ENCODE measurements at regions not wholly inside any gene's neighbourhood (a gene's known extent, or its start where the extent isn't known, plus 50 kb on each side); places are given as distances from the start of the nearest gene placed in this dataset.

DNA sequence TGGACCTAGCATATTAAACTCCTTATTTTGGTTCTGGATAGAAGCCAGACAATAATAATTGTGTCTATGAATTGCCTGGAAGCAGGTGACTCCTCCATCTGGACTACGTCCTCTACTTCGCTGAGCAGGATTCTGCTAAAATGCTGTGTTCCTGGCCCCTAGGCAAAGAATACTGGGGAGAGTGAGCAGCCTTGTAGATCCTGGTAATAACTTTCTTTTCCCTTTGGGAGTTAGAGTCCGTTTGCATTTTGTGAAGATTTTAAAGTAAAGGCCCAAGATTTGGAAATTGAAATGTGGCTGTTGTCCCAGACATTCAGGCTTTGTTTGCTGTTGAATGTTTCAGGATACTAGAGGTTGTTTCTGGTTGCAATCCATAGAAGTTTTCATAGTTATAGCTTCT lies 511.9 kb upstream of the KLF12 start:
- TF ChIP-seq, protein P1, sequence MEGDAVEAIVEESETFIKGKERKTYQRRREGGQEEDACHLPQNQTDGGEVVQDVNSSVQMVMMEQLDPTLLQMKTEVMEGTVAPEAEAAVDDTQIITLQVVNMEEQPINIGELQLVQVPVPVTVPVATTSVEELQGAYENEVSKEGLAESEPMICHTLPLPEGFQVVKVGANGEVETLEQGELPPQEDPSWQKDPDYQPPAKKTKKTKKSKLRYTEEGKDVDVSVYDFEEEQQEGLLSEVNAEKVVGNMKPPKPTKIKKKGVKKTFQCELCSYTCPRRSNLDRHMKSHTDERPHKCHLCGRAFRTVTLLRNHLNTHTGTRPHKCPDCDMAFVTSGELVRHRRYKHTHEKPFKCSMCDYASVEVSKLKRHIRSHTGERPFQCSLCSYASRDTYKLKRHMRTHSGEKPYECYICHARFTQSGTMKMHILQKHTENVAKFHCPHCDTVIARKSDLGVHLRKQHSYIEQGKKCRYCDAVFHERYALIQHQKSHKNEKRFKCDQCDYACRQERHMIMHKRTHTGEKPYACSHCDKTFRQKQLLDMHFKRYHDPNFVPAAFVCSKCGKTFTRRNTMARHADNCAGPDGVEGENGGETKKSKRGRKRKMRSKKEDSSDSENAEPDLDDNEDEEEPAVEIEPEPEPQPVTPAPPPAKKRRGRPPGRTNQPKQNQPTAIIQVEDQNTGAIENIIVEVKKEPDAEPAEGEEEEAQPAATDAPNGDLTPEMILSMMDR (conservative IDR thresholded peaks at IDR 0.05; ENCODE audit: low read depth, low read length) = no peak
- DNase-seq (ENCODE audit: low read depth) = no peak
- H3K4me3 ChIP-seq (ENCODE audit: low read length) = no peak overlapping the region

DNA sequence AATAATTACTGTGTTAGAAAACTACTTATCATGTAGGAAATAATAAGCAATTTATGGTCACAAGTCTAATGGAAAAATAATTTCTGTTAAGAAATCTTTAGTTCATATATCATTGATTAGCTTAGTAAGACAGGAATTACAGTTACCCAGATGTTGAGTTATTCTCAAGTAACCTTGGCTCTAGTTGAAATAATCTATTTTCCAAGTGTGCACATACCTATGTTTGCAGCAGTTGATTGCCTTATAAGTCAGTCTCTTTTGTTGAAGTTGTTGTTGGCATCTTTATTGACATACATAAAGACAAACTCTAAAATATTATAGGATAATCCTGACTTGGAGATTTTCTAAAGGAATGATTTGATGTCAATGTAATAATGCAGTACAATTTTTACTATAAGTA lies 511.4 kb upstream of the KLF12 start:
- no peak for DNase-seq (ENCODE audit: low read depth)
- H3K4me3 ChIP-seq (ENCODE audit: low read length) = no peak overlapping the region
- TF ChIP-seq, protein P1 (conservative IDR thresholded peaks at IDR 0.05; ENCODE audit: low read depth, low read length) = no peak

DNA sequence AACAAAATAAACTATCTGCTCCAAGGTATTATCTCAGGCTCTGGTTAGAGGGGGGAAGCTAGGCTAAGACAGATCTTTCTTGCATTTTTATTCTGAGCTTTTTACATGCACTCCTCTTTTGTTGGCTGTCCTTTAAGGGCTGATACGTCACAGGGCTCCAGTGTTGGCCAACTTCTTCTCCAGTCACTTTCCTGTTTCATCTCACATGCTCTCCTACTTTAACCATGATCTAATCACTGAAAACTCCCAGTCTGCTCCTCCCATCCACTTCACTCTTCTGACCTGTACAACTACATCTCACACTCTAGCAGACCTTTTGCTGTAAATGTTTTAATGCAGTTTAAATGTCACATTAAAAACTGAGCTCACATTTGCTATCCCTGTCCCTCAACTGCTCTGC lies 510.0 kb upstream of the KLF12 start:
- no peak overlapping the region for H3K4me3 ChIP-seq (ENCODE audit: low read length)
- TF ChIP-seq, protein P1 (conservative IDR thresholded peaks at IDR 0.05; ENCODE audit: low read depth, low read length) = no peak
- DNase-seq (ENCODE audit: low read depth) = no peak

DNA sequence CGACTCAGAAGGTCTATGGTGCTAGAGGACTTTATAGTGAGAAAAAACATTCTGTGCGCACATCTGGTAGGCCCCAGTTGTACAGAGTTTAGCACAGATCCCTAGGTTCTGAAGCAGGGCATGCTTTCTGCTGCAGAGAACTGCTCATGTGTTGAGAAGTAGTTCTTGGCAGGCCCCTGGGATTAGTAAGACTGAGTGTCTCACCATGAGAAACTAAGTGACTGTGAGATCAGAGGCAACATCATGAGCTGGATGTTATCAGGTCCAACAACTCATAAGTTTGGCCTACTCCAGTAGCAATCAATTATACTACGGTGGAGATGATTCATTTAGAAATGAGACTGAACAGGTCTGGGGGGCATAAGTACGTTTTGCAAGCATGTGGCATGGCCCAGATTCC lies 507.4 kb upstream of the KLF12 start:
- H3K4me3 ChIP-seq (ENCODE audit: low read length) = no peak overlapping the region
- TF ChIP-seq, protein P1 (conservative IDR thresholded peaks at IDR 0.05; ENCODE audit: low read depth, low read length) = no peak
- no peak for DNase-seq (ENCODE audit: low read depth)

DNA sequence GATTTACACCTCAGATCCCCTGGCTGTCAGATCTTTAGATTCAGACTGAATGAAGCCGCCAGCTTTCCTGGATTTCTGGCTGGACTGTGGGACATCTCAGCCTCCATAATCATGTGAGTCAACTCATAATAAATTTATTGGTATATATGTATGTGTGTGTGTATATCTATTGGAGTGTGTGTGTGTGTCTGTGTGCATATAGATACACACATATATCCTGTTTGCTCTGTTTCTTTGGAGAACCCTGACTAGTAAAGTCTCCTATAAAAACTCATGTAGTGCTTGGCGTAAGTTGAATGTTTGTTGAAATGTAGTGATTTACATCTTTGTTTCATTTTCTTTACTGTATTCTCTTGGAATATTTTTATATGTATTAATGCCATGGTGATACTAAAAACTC lies 499.5 kb upstream of the KLF12 start:
- TF ChIP-seq, protein P1 (conservative IDR thresholded peaks at IDR 0.05; ENCODE audit: low read depth, low read length) = no peak

DNA sequence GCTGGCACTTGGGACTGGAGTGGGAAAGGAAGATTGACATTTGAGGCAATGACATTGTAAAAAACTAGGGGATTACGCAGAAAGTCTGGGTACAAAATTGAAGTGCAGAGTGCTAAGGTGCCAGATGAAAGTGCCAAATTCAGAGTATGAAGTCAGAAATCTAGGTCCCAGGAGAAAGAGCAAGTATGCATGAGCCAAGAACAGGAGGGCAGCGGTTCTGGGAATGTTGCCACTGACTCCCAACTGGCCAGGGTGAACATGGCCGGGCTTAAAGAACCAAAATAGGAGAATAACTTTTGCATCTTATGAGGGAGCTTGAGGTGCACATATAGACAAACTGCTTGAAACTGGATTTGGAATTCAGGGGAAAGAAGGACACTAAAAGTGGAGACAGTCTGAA lies 495.8 kb upstream of the KLF12 start:
- DNase-seq (ENCODE audit: low read depth) = no peak
- TF ChIP-seq, protein P1 (conservative IDR thresholded peaks at IDR 0.05; ENCODE audit: low read depth, low read length) = no peak
- no peak overlapping the region for H3K4me3 ChIP-seq (ENCODE audit: low read length)

More for the DNA sequence above, 499.5 kb upstream of the KLF12 start:
- H3K4me3 ChIP-seq (ENCODE audit: low read length) = no peak overlapping the region
- DNase-seq (ENCODE audit: low read depth) = no peak

DNA sequence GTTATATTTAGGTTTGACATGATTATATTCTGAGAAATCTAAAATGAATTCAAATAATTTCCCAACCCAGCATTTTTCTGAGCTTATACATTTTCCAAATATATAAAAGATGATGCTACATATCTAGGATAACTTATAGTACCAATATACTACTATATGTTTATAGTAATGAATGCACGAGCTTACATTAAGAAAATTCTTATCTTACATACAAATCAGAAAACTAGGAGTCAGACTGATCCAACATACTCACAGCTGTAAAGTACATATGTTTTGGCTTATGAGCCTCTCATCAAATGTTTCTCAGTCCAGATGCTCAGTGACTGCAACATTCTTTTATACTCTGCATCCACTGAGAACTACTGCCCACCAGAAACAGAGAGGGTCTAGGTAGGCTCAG lies 491.3 kb upstream of the KLF12 start:
- TF ChIP-seq, protein P1 (conservative IDR thresholded peaks at IDR 0.05; ENCODE audit: low read depth, low read length) = no peak
- no peak overlapping the region for H3K4me3 ChIP-seq (ENCODE audit: low read length)
- DNase-seq (ENCODE audit: low read depth) = no peak

All from retinal pigment epithelial cell (primary cell).